ENCODE measurements at regions not wholly inside any gene's neighbourhood (a gene's known extent, or its start where the extent isn't known, plus 50 kb on each side); places are given as distances from the start of the nearest gene placed in this dataset.

DNA sequence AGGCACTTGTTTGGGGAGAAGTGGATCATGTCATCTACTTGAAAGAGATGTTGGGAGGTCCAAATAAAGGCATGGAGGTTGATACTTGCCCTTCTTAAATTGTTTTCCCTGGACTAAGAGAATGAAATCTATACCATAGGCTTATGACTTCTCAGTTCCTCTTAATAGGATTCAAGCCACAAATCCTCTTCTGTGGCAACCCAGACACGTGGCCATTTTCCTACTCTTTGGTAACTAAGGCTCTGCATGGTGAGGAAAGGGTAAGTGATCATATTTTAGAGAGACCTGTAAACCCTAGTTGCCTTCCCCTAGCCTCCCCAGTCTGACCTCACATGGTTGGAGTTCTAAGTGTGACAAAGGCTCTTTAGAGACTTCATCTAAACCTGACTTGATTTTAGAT is 72.9 kb upstream of the CD44 start:
- TF ChIP-seq, protein P1, sequence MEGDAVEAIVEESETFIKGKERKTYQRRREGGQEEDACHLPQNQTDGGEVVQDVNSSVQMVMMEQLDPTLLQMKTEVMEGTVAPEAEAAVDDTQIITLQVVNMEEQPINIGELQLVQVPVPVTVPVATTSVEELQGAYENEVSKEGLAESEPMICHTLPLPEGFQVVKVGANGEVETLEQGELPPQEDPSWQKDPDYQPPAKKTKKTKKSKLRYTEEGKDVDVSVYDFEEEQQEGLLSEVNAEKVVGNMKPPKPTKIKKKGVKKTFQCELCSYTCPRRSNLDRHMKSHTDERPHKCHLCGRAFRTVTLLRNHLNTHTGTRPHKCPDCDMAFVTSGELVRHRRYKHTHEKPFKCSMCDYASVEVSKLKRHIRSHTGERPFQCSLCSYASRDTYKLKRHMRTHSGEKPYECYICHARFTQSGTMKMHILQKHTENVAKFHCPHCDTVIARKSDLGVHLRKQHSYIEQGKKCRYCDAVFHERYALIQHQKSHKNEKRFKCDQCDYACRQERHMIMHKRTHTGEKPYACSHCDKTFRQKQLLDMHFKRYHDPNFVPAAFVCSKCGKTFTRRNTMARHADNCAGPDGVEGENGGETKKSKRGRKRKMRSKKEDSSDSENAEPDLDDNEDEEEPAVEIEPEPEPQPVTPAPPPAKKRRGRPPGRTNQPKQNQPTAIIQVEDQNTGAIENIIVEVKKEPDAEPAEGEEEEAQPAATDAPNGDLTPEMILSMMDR (IDR thresholded peaks at IDR 0.05; ENCODE audit: low read depth, low read length) = no peak
- no peak for DNase-seq (ENCODE audit: extremely low read depth, low read depth)

DNA sequence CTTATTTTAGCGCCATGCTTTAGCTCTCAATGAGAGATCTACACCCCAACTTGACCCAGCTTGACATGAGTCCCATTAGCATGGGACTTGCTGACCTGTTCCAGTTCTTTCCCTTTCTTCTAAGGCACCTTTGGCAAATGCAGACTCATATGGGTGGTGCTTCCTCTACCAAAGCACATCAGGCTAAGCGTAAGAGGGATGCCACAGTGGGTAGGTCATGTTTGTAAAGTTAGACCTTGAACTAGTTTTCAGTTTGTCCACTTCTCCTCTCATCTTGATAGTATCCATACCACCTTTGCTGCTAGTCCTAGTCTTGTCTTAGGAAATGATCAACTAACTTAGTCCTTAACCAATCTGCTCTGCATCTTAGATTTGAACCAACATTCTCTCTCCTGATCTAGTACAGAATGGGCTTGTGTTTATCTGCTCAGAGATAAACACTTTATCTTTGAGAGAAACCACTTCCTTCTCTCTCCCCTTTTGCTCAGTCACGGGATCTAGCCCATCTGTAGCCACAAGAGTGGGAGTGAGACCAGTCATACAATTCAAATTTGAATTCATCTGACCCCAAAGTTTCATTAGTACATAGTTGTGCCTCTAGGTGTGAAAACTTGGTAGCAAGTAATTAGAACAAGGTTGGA is 72.1 kb upstream of the CD44 start:
- no peak for DNase-seq (ENCODE audit: extremely low read depth, low read depth)
- TF ChIP-seq, protein P1 (IDR thresholded peaks at IDR 0.05; ENCODE audit: low read depth, low read length) = no peak

DNA sequence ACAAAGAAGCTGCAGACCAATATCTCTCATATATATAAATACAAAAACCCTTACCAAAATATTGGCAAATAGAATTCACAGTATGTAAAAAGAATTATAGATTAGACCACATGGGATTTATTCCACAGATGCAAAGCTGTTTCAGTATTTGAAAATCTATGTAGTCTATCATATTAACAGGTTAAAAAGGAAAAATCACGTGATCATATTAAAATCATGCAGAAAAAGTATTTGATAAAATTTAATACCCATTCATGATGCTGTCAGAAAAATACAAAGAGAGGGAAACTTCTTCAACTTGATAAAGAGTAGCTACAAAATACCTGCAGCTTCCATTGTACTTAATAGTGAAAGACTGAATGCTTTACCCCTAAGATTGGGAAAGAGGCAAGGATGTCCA is 67.2 kb upstream of the CD44 start:
- TF ChIP-seq, protein P1 (IDR thresholded peaks at IDR 0.05; ENCODE audit: low read depth, low read length) = no peak
- no peak for DNase-seq (ENCODE audit: extremely low read depth, low read depth)

DNA sequence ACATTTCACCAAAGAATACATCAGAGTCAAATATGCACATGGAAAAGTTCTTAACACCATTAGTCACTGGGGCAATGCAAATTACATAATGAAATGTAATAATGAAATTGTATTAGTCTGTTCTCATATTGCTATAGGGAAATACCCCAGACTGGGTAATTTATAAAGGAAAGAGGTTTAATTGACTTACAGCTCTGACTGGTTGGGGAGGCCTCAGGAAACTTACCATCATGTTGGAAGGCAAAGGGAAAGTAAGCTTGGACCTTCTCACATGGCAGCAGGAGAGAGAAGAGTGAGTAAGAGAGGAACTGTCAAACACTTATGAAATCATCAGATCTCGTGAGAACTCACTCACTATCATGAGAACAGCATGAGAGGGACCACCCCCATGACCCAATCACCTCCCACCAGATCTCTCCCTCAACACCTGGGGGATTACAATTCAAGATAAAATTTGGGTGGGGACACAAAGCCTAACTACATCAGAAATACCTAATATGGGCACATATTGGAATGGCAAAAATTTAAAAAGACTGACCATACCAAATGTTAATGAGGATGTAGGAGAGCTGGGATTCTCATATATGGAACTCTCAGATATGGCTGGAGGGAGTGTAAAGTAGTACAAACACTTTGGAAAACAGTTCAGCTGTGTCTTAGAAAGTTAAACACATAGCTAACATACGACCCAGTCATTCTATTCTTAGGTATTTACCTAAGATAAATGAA is 65.1 kb upstream of the CD44 start:
- TF ChIP-seq, protein P1 (IDR thresholded peaks at IDR 0.05; ENCODE audit: low read depth, low read length) = no peak
- DNase-seq (ENCODE audit: extremely low read depth, low read depth) = no peak

DNA sequence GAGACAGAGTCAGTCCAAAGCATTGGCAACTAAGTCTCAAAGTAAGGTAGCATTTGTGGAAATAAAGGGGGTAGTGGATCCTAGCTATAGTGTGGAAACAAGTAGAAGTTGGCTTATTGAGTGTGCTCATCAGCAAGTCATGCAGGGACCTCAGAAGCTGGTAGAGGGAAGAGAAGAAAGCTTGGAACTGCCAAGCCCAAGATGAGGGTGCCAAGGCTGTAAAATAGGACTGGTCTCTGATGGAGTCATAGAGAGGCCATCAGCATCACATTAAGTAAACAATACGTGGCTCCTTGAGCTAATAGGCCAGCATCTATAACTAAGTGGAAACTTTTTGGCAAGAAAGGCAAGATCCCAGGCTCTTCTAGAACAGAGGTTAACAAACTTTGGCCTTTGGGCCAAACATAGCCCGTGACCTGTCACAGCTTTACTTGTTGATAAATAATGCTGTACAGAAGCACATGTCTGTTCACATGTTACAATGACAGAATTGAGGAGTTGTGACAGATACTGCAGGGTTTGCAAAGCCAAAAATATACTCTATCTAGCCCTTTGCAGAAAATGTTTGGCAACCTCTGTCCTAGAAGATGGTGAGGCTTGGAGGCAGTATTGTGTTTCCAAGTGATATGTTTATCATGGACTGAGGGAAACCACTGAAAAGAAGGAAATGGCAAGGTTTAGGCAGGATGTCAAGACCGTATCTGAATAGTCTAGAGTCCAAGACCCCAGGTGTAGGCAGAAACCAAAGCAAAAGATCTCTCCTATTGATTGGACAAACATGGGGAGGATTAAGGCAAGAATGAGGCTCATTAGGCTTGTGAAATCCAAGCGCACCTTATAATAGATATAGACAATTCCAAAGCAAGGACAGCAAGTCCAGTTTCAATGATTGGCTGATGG is 62.5 kb upstream of the CD44 start:
- no peak for DNase-seq (ENCODE audit: extremely low read depth, low read depth)
- TF ChIP-seq, protein P1 (IDR thresholded peaks at IDR 0.05; ENCODE audit: low read depth, low read length) = no peak

DNA sequence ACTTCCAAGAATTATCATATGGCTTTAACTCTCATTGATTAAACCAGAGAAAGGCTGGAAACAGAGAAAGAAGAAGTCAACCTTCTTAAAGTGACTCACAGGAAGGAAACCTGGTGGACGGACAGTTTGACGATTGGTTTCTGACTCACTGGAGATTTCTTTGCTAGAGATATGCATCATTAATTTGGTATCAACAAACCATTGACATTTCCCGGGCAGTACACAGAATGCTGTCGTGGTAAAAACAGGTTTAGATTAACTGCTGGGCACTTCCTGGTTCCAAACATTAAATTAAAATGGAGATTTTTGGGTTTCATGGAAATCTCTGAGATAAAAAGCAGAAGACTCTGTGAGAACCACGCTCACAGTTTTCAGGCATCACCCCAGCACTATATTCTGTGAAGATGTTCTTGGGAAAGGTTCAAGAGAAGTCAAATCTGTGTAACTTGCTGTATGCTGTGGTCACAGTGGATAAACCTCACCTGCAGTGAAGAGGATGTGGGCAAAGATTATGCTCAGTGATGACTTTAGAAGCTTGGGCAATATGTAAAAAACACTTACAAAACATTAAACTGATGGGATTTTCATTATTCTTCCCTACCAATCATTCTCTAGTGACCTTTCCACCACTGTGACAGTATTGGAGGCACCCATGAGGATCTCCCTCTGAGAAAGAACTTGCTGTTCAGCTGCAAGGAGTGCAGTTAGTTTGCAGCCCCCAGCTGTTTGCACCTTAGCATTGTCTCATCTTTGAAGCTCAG is 61.1 kb upstream of the CD44 start:
- DNase-seq (ENCODE audit: extremely low read depth, low read depth) = no peak
- TF ChIP-seq, protein P1 (IDR thresholded peaks at IDR 0.05; ENCODE audit: low read depth, low read length) = no peak
